VCaP (cell line): ENCODE measurements at regions not wholly inside any gene's neighbourhood (a gene's known extent, or its start where the extent isn't known, plus 50 kb on each side); places are given as distances from the start of the nearest gene placed in this dataset.

ENCODE experiments used
- H3K27ac ChIP-seq: fragments of 450-650 bp; 2 replicates; pipeline ENCODE4 v1.5.1; 2017
- TF ChIP-seq, protein P1 (sequence below): fragments of 450-650 bp; conservative IDR thresholded peaks from 2 replicates; pipeline ENCODE4 v1.5.1; 2017; ENCODE audit warnings: mild to moderate bottlenecking, moderate library complexity

GRCh38 chr6:130515306-130515705, 149.5 kb downstream of the TMEM200A start:
- TF ChIP-seq, protein P1, sequence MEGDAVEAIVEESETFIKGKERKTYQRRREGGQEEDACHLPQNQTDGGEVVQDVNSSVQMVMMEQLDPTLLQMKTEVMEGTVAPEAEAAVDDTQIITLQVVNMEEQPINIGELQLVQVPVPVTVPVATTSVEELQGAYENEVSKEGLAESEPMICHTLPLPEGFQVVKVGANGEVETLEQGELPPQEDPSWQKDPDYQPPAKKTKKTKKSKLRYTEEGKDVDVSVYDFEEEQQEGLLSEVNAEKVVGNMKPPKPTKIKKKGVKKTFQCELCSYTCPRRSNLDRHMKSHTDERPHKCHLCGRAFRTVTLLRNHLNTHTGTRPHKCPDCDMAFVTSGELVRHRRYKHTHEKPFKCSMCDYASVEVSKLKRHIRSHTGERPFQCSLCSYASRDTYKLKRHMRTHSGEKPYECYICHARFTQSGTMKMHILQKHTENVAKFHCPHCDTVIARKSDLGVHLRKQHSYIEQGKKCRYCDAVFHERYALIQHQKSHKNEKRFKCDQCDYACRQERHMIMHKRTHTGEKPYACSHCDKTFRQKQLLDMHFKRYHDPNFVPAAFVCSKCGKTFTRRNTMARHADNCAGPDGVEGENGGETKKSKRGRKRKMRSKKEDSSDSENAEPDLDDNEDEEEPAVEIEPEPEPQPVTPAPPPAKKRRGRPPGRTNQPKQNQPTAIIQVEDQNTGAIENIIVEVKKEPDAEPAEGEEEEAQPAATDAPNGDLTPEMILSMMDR: no peak
- H3K27ac ChIP-seq: no peak overlapping the region

- no peak overlapping the region for H3K27ac ChIP-seq
These were observed 150.8 kb downstream of the TMEM200A start for GRCh38 chr6:130516604-130517003.

DNA sequence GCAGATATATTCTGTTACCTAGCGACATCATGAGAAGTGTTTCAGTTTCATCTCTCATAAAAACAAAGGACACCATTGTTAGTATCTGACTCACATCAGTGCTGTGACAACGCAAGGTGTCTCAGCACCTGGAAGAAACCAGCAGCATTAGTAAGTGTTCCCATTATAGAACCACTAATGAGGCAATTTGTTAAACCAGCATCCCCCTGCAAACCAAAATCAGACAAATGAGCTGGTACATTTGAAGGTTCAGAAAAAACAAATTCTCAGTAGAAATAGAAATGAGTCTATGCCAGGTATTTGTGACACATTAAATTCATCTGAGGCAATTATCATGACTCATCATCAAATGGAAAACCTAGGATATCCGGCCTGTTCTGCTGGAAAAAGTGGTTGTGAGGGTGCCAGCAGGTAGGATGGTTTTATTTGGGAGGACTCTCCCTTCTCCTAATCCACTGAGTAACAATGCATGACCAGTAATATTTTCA, 151.7 kb downstream of the TMEM200A start:
- no peak overlapping the region for H3K27ac ChIP-seq
- TF ChIP-seq, protein P1: no peak

More at GRCh38 chr6:130516604-130517003, 150.8 kb downstream of the TMEM200A start:
- TF ChIP-seq, protein P1: no peak

- TF ChIP-seq, protein P1: no peak
- H3K27ac ChIP-seq: no peak overlapping the region
These were observed 152.8 kb downstream of the TMEM200A start for GRCh38 chr6:130518588-130518987.

- H3K27ac ChIP-seq: no peak overlapping the region
- TF ChIP-seq, protein P1: no peak
These were observed 154.4 kb downstream of the TMEM200A start for GRCh38 chr6:130520221-130520620.

GRCh38 chr6:130520801-130521200, 155.0 kb downstream of the TMEM200A start:
- H3K27ac ChIP-seq: no peak overlapping the region
- TF ChIP-seq, protein P1: no peak

DNA sequence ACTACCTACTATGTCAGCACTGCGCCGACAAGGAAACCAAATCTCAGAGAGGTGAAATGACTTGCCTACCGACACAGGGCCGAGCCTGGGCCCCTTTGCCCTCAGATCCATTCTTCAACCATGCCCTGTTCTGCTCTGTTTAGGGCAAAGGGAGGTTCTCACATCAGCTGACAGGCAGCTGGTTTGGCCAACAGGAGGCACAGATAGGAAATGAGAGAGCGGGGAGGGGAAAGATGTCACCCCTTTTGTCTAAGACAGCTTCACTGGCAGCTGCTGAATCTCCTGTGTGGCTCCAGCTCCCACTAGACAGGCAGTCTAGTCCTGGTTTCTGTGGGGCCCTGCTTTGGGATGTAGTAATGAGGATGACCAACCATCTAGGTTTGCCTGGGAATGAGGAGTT, 158.7 kb downstream of the TMEM200A start:
- TF ChIP-seq, protein P1: no peak
- H3K27ac ChIP-seq: no peak overlapping the region

DNA sequence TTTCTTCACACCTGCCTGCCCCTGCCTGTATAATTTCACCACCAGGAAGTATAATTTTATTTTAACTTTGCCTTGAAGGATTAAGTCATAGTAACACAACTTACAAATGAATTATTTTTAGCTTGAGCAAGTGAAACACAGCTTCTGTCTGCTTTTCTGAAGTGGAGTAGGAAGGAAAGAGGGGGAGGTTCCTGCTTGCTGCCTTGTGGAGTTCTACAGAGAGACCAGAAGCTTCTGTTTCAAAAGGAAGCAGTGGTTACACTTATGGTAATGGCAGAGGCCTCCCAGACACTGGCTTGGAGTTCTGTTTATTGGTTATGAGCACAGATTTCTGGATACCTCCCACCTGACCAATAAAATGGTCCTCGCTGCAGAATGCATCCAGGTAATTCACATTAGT, 159.6 kb downstream of the TMEM200A start:
- TF ChIP-seq, protein P1: no peak
- H3K27ac ChIP-seq: no peak overlapping the region
